SK-N-SH (cell line): ENCODE measurements at regions not wholly inside any gene's neighbourhood (a gene's known extent, or its start where the extent isn't known, plus 50 kb on each side); places are given as distances from the start of the nearest gene placed in this dataset.

Experiments used
- EP300 ChIP-seq, 2 experiments: IDR thresholded peaks; 2 replicates each; pipeline versions ENCODE4 v1.4.0 to v1.6.1; 2012; ENCODE audit warnings: borderline replicate concordance in 1 of 2, low read depth in 1 of 2, low read length in 1 of 2
- FOSL2 ChIP-seq: IDR thresholded peaks from 2 replicates; pipeline ENCODE4 v1.4.0; 2012; ENCODE audit warnings: low read depth, mild to moderate bottlenecking, moderate library complexity, borderline replicate concordance
- FOXM1 ChIP-seq: IDR thresholded peaks from 2 replicates; pipeline ENCODE4 v1.4.0; 2012; ENCODE audit warnings: low read depth, mild to moderate bottlenecking
- JUND ChIP-seq: IDR thresholded peaks from 2 replicates; pipeline ENCODE4 v1.4.0; 2012
- MXI1 ChIP-seq: IDR thresholded peaks from 2 replicates; pipeline ENCODE4 v1.6.1; 2012; ENCODE audit warnings: mild to moderate bottlenecking, low read depth, low read length, improper control_type of control experiment
- POLR2AphosphoS5 ChIP-seq: IDR thresholded peaks from 2 replicates; pipeline ENCODE4 v1.6.1; 2012; ENCODE audit warnings: low read depth, low read length
- RFX5 ChIP-seq: IDR thresholded peaks from 2 replicates; pipeline ENCODE4 v1.6.1; 2012; ENCODE audit warnings: mild to moderate bottlenecking, improper control_type of control experiment, low read length
- TAF1 ChIP-seq: IDR thresholded peaks from 2 replicates; pipeline ENCODE4 v1.6.1; 2012; ENCODE audit warnings: low read depth, mild to moderate bottlenecking, low read length, moderate library complexity, borderline replicate concordance
- TCF12 ChIP-seq: IDR thresholded peaks from 2 replicates; pipeline ENCODE4 v1.4.0; 2012
- TF ChIP-seq, protein P1 (sequence below): fragments of 200-600 bp; sonication (generic); IDR thresholded peaks from 2 replicates; pipeline ENCODE4 v1.6.1; 2017; ENCODE audit warnings: antibody characterized with exemption, mild to moderate bottlenecking, moderate library complexity

DNA sequence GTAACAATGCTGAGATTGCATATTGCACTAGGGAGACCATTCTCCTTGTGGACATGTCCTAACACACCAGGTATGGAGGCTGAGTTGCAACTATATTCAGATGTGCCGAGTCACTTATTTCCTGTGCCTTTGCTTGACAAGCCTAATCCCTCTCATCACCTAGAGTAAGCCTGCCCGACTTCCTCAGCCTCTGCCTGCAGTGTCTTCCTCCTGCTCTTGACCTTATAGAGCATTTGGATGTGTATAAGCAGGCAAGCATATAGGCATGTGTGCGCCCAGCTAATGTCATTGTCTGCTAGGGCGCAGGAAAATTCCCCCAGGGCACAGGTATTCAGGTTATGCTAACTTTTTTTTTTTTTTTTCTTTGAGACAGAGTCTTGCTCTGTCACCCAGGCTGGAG is 316.9 kb downstream of the CDH2 start:
- TF ChIP-seq, protein P1, sequence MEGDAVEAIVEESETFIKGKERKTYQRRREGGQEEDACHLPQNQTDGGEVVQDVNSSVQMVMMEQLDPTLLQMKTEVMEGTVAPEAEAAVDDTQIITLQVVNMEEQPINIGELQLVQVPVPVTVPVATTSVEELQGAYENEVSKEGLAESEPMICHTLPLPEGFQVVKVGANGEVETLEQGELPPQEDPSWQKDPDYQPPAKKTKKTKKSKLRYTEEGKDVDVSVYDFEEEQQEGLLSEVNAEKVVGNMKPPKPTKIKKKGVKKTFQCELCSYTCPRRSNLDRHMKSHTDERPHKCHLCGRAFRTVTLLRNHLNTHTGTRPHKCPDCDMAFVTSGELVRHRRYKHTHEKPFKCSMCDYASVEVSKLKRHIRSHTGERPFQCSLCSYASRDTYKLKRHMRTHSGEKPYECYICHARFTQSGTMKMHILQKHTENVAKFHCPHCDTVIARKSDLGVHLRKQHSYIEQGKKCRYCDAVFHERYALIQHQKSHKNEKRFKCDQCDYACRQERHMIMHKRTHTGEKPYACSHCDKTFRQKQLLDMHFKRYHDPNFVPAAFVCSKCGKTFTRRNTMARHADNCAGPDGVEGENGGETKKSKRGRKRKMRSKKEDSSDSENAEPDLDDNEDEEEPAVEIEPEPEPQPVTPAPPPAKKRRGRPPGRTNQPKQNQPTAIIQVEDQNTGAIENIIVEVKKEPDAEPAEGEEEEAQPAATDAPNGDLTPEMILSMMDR: no peak
- TF ChIP-seq TCF12: no peak
- no peak for TF ChIP-seq JUND
- no peak for TF ChIP-seq TAF1
- TF ChIP-seq EP300 (IDR thresholded peaks at IDR 0.05; ENCODE audit: borderline replicate concordance in 1 of 2, low read depth in 1 of 2, low read length in 1 of 2): no peak
- TF ChIP-seq RFX5: no peak
- TF ChIP-seq FOSL2: no peak
- no peak for TF ChIP-seq FOXM1
- no peak for TF ChIP-seq MXI1
- no peak for TF ChIP-seq POLR2AphosphoS5
